Activated T-helper 17 cell treated with anti-CD3 and anti-CD28 coated beads, Interleukin-2, amount 50 U/mL, for 72 hours (primary cell): ENCODE measurements at regions not wholly inside any gene's neighbourhood (a gene's known extent, or its start where the extent isn't known, plus 50 kb on each side); places are given as distances from the start of the nearest gene placed in this dataset.
"Not testable (repeated sequence)": the region's sequence is repeated elsewhere in the genome, so short reads cannot be mapped to it uniquely, and the experiment has no call there.

Source experiments
- ATAC-seq: fragments of 150-1000 bp; cut with Tn5 transposase; replicated peaks from 2 replicates; pipeline ENCODE4 v1.10.0; 2021; ENCODE audit warnings: mild to moderate bottlenecking, moderate library complexity
- H3K27ac Mint-ChIP-seq: one replicate; pipeline ENCODE4 v1.8.0; 2022; ENCODE audit warnings: mixed read lengths
- H3K27me3 Mint-ChIP-seq: one replicate; pipeline ENCODE4 v1.8.0; 2022; ENCODE audit warnings: mixed read lengths
- H3K36me3 Mint-ChIP-seq: one replicate; pipeline ENCODE4 v1.8.0; 2022; ENCODE audit warnings: low read depth, mild to moderate bottlenecking, mixed read lengths
- H3K4me1 Mint-ChIP-seq: one replicate; pipeline ENCODE4 v1.8.0; 2022; ENCODE audit warnings: mixed read lengths
- H3K4me3 Mint-ChIP-seq: one replicate; pipeline ENCODE4 v1.8.0; 2022; ENCODE audit warnings: mild to moderate bottlenecking, mixed read lengths
- H3K9me3 Mint-ChIP-seq: one replicate; pipeline ENCODE4 v1.8.0; 2022; ENCODE audit warnings: mixed read lengths

DNA sequence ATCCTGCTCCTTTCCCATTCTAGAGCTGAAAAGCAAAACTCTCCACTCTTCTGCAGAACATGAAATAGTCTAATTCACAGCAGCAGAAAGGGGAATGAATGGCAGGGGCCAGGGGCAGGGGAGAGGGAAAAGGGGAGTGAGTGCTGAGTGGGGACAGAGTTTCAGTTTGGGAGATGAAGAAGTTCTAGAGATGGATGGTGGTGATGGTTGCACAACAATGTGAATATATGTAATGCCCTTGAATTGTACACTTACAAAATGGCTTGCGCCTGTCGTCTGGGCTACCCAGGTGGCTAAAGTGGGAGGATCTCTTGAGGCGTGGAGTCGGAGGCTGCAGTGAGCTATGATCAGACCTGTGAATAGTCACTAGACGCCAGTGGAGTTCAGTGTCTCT, 78.5 kb upstream of the MEF2A start:
- Mint-ChIP-seq H3K27ac (no peak overlapping the region), H3K9me3 (peaks cover under 1% of the 10 kb centered on the region), H3K4me3 (peak overlapping the region; percentile 19), H3K36me3 (no peaks in the 10 kb centered on the region), H3K4me1 (peaks cover 9% of the 10 kb centered on the region), H3K27me3 (peaks cover 29% of the 10 kb centered on the region)
- no peak for ATAC-seq

DNA sequence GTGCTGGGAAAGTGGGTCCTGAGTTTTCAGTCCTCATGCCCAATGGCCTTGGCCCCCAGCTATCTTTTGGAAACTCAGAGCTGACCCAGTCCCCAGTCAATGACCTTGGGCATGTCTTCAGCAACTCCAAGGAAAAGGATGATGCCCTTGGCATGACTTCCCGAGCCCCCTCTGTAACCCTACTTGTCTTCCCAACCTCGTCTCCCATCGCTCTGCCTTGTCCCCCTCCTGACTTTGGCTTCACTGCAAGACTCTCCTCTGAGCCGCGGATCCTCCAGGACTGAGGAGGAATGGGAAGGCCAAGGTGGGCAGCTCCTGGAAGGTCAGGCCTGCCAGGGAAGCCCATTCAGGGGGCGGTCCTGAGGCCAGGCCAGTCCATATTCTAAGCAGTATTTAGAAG, 73.5 kb upstream of the MEF2A start:
- no peak overlapping the region for H3K27ac Mint-ChIP-seq
- H3K36me3 Mint-ChIP-seq = no peaks in the 10 kb centered on the region
- no peaks in the 10 kb centered on the region for H3K9me3 Mint-ChIP-seq
- H3K4me1 Mint-ChIP-seq = no peaks in the 10 kb centered on the region
- H3K27me3 Mint-ChIP-seq = peaks cover 18% of the 10 kb centered on the region
- H3K4me3 Mint-ChIP-seq = no peak overlapping the region
- no peak for ATAC-seq

- no peak overlapping the region for H3K27ac Mint-ChIP-seq
- peaks cover 16% of the 10 kb centered on the region for H3K27me3 Mint-ChIP-seq
- no peaks in the 10 kb centered on the region for H3K36me3 Mint-ChIP-seq
- H3K4me3 Mint-ChIP-seq = no peak overlapping the region
- H3K4me1 Mint-ChIP-seq = no peaks in the 10 kb centered on the region
- no peak for ATAC-seq
- no peaks in the 10 kb centered on the region for H3K9me3 Mint-ChIP-seq
These were observed 73.1 kb upstream of the MEF2A start for GRCh38 chr15:99492716-99493115.

GRCh38 chr15:99493461-99493860, 72.3 kb upstream of the MEF2A start:
- Mint-ChIP-seq H3K27ac (no peak overlapping the region), H3K27me3 (peaks cover 20% of the 10 kb centered on the region), H3K9me3 (no peaks in the 10 kb centered on the region), H3K4me1 (no peaks in the 10 kb centered on the region), H3K36me3 (no peaks in the 10 kb centered on the region), H3K4me3 (no peak overlapping the region)
- no peak for ATAC-seq

DNA sequence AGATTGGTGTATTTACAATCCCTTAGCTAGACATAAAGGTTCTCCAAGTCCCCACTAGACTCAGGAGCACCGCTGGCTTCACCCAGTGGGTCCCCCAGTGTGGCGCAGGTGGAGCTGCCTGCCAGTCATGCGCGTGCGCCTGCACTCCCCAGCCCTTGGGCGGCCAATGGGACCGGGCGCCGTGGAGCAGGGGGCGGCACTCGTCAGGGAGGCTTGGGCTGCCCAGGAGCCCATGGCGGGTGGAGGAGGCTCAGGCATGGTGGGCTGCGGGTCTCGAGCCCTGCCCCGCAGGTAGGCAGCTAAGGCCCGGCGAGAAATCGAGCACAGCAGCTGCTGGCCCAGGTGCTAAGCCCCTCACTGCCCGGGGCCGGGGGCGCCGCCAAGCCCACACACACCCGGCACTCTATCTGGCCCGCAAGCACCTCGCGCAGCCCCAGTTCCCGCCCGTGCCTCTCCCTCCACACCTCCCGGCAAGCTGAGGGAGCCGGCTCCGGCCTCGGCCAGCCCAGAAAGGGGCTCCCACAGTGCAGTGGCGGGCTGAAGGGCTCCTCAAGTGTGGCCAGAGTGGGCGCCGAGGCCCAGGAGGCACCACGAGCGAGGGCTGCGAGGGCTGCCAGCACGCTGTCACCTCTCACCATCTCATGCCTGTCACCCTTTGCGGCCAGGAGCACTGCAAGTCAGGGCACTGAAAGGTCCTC, 71.1 kb upstream of the MEF2A start:
- H3K36me3 Mint-ChIP-seq, H3K9me3 Mint-ChIP-seq, ATAC-seq, H3K27ac Mint-ChIP-seq, H3K4me1 Mint-ChIP-seq, H3K4me3 Mint-ChIP-seq: not testable (repeated sequence)
- H3K27me3 Mint-ChIP-seq = peaks cover 25% of the 10 kb centered on the region

- no peak overlapping the region for H3K27ac Mint-ChIP-seq
- H3K36me3 Mint-ChIP-seq = no peaks in the 10 kb centered on the region
- H3K9me3 Mint-ChIP-seq = no peaks in the 10 kb centered on the region
- H3K27me3 Mint-ChIP-seq = peaks cover 22% of the 10 kb centered on the region
- H3K4me3 Mint-ChIP-seq = no peak overlapping the region
- H3K4me1 Mint-ChIP-seq = no peaks in the 10 kb centered on the region
- ATAC-seq = no peak
These were observed 70.1 kb upstream of the MEF2A start for GRCh38 chr15:99495430-99496301.

DNA sequence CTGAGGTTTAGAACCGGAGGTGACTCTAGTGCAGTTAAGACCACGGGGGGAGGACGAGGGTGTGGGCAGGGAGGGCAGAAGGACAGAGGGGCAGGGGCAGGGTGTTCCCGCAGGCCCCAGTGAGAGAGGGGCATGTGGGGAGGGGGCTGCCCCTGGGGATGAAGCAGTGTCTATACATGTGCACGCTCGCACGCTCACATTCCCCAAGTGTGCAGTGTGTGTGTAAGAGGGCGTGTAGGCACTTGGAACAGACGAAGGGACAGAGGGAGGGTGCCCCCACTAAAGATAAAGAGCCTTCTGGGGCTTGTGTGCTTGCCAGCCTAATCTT, 69.5 kb upstream of the MEF2A start:
- peaks cover 18% of the 10 kb centered on the region for H3K27me3 Mint-ChIP-seq
- H3K36me3 Mint-ChIP-seq = no peaks in the 10 kb centered on the region
- ATAC-seq = no peak
- H3K4me3 Mint-ChIP-seq = no peak overlapping the region
- no peaks in the 10 kb centered on the region for H3K4me1 Mint-ChIP-seq
- no peak overlapping the region for H3K27ac Mint-ChIP-seq
- H3K9me3 Mint-ChIP-seq = no peaks in the 10 kb centered on the region

GRCh38 chr15:99502182-99502581, 63.6 kb upstream of the MEF2A start:
- Mint-ChIP-seq H3K4me3 (peak overlapping the region; percentile 5), H3K9me3 (no peaks in the 10 kb centered on the region), H3K27me3 (peaks cover 13% of the 10 kb centered on the region), H3K36me3 (no peaks in the 10 kb centered on the region), H3K27ac (peak overlapping the region; percentile 42), H3K4me1 (no peaks in the 10 kb centered on the region)
- peak; percentile 83 for ATAC-seq

- H3K4me3 Mint-ChIP-seq = peak overlapping the region; percentile 5
- no peaks in the 10 kb centered on the region for H3K9me3 Mint-ChIP-seq
- peak overlapping the region; percentile 42 for H3K27ac Mint-ChIP-seq
- no peaks in the 10 kb centered on the region for H3K4me1 Mint-ChIP-seq
- ATAC-seq = no peak
- peaks cover 13% of the 10 kb centered on the region for H3K27me3 Mint-ChIP-seq
- no peaks in the 10 kb centered on the region for H3K36me3 Mint-ChIP-seq
These were observed 63.1 kb upstream of the MEF2A start for GRCh38 chr15:99502661-99503060.

DNA sequence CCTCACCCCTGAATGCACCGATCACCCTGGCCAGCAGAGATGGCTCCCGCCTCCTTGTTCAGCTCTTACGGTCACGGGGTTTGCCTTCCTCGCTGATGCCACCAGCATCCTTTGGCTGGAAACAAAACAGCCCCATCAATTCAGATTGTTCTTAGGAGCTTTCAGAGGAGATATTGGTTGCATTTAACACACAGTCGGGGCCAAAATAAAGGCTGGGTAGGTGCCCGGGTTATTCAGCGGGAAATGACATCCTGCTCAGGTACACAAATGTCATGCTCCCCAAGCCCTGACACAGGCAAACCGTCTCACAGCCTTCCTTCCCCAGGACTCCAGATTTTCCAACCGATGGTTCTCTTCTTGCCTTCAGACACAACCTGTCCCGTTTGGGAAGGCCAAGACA, 62.4 kb upstream of the MEF2A start:
- no peak overlapping the region for H3K4me3 Mint-ChIP-seq
- no peaks in the 10 kb centered on the region for H3K4me1 Mint-ChIP-seq

DNA sequence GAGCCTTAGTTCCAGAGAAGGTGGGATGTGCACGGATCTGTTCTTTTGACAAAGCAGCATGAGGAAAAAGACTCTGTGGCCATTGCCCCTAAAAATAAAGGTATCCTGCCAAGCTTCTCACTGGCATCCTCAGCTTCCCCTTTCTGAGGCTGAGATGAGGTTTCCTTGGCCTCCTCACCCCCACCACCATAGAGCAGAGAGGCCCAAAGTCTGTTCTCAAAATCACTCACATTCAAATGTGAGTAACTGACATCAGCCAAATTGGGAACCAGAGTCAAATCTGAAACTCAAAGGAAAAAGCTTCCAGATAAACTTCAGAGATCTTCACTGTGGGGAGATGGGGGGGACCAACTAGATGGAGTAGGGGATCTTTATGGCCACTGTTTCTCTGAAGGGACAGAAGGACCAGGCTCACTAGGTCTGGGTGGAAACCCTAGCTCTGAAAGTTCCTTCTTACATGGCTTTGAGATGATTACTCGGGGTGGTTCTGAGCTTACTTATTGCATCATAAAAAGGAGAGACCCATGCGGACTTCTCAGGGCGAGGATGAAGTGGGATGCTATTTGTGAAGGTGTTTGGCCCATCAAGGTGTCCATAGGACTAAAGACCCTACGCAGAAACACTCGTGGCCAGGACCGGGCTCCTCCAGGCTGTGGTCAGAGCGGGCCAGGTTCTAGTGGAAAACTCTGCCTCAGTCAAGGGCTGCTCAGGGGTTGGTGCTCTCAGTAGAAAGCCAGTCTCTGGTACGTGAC, 61.5 kb upstream of the MEF2A start:
- no peaks in the 10 kb centered on the region for H3K36me3 Mint-ChIP-seq
- peak overlapping the region; percentile 50 for H3K27ac Mint-ChIP-seq
- no peaks in the 10 kb centered on the region for H3K4me1 Mint-ChIP-seq
- H3K27me3 Mint-ChIP-seq = peaks cover 3% of the 10 kb centered on the region
- peak; percentile 60 for ATAC-seq
- H3K4me3 Mint-ChIP-seq = peak overlapping the region; percentile 37
- H3K9me3 Mint-ChIP-seq = no peaks in the 10 kb centered on the region

More for the DNA sequence above, 62.4 kb upstream of the MEF2A start:
- no peaks in the 10 kb centered on the region for H3K9me3 Mint-ChIP-seq
- H3K36me3 Mint-ChIP-seq = no peaks in the 10 kb centered on the region
- peaks cover 9% of the 10 kb centered on the region for H3K27me3 Mint-ChIP-seq
- H3K27ac Mint-ChIP-seq = no peak overlapping the region
- ATAC-seq = no peak

DNA sequence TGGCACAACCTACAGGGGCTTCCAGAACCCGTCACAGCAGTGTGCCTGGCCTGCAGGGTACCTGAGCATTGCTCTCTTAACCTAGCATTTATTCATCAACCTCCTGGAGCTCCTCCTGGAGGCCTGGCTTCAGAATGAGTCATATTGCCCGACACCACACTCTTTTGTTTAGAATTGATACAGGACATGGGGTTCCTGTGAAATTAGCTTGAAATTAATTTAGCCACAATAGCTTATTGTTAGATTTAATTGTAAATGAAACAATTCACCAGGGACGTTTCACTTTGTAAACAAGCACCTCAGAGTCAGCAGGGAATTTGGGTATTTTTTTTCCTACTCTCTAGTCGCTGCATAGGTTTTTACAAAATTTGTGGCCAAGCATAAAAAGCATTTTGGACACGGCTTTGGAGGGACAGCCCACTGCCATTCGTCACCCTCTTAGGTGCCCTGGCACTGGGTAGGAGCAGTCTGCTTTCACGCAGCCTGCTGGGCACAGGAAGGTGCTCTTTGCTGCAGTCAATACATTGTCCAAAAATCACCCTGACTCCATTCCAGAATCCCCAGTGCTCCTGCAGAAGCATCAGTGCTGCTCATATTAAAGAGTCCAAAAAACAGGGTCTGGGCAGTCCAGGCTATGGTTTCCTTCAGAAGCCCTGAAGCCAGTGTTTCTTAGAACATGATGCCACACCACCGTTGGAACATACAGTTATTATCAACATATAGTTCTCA, 60.8 kb upstream of the MEF2A start:
- no peaks in the 10 kb centered on the region for H3K9me3 Mint-ChIP-seq
- ATAC-seq = peak; percentile 69
- no peaks in the 10 kb centered on the region for H3K4me1 Mint-ChIP-seq
- peak overlapping the region; percentile 50 for H3K27ac Mint-ChIP-seq
- H3K4me3 Mint-ChIP-seq = peak overlapping the region; percentile 37
- no peaks in the 10 kb centered on the region for H3K36me3 Mint-ChIP-seq
- peaks cover 3% of the 10 kb centered on the region for H3K27me3 Mint-ChIP-seq

DNA sequence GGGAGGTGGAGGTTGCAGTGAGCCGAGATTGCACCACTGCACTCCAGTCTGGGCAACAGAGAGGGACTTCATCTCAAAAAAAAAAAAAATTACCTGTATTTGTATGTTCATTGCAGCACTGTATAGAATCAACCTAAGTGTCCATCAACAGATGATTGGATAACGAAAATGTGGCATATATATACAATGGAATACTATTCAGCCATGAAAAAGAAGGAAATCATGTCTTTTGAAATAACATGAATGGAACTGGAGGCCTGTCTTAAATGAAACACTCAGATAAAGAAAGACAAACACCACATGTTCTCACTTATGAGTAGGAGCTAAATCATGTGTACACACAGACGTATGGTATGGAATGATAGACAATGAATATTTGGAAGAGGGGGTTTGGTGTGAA, 59.4 kb upstream of the MEF2A start:
- H3K4me3 Mint-ChIP-seq = no peak overlapping the region
- H3K4me1 Mint-ChIP-seq = no peaks in the 10 kb centered on the region
- no peaks in the 10 kb centered on the region for H3K36me3 Mint-ChIP-seq
- no peak overlapping the region for H3K27ac Mint-ChIP-seq
- H3K9me3 Mint-ChIP-seq = no peaks in the 10 kb centered on the region
- ATAC-seq = no peak
- peaks cover 3% of the 10 kb centered on the region for H3K27me3 Mint-ChIP-seq

DNA sequence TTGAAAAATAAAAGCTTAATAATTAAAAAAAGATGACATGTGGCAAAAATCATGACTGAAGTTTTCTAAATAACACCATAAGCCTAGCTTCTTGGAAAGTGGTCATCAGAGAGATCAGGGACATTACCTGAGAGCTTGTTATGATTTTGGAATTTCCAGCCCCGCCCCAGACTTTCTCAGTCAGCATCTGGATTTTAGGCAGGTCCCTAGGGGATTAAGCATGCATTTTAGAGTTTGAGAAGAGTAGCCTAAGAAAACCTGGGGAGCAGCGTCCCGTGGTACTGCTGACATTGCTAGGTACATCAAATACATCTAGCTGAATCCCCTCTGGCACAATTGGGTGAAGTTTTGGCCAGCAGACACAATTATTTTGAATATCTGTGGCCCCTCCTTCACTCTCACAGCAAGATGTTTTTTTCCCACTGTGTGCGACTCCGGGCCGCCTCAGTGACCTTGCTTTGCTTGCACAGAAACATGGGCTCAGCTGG, 58.7 kb upstream of the MEF2A start:
- Mint-ChIP-seq H3K27ac (no peak overlapping the region), H3K9me3 (no peaks in the 10 kb centered on the region), H3K27me3 (peaks cover 3% of the 10 kb centered on the region), H3K4me3 (no peak overlapping the region), H3K36me3 (no peaks in the 10 kb centered on the region), H3K4me1 (no peaks in the 10 kb centered on the region)
- ATAC-seq = no peak
